Mesendoderm (in vitro differentiated cells): ENCODE measurements at regions not wholly inside any gene's neighbourhood (a gene's known extent, or its start where the extent isn't known, plus 50 kb on each side); places are given as distances from the start of the nearest gene placed in this dataset.

Source experiments
- DNase-seq: peaks from one replicate; pipeline ENCODE4 v3.0.0; 2013
- H2AK5ac ChIP-seq: 2 replicates; pipeline ENCODE4 v1.6.1; 2013; ENCODE audit warnings: low read length, inconsistent platforms
- H2BK120ac ChIP-seq: 2 replicates; pipeline ENCODE4 v1.6.1; 2013; ENCODE audit warnings: low read depth, mild to moderate bottlenecking, low read length, moderate library complexity, mixed read lengths
- H2BK15ac ChIP-seq: replicated peaks from 2 replicates; pipeline ENCODE4 v1.6.1; 2013; ENCODE audit warnings: low read depth, mild to moderate bottlenecking, moderate library complexity
- H2BK5ac ChIP-seq: 2 replicates; pipeline ENCODE4 v1.6.1; 2013; ENCODE audit warnings: low read length, inconsistent platforms
- H3K18ac ChIP-seq: 2 replicates; pipeline ENCODE4 v1.6.1; 2013; ENCODE audit warnings: mild to moderate bottlenecking, low read length, mixed read lengths
- H3K23ac ChIP-seq: one replicate; pipeline ENCODE4 v1.6.1; 2013; ENCODE audit warnings: low read length
- H3K27ac ChIP-seq: 2 replicates; pipeline ENCODE4 v1.5.1; 2013; ENCODE audit warnings: low read depth, mild to moderate bottlenecking, inconsistent platforms, low read length, moderate library complexity
- H3K27me3 ChIP-seq: 2 replicates; pipeline ENCODE4 v1.6.1; 2013; ENCODE audit warnings: low read length, control low read depth, mild to moderate bottlenecking, inconsistent platforms; ENCODE audit not compliant: insufficient read depth, poor library complexity
- H3K36me3 ChIP-seq: 2 replicates; pipeline ENCODE4 v1.6.1; 2013; ENCODE audit warnings: low read length, inconsistent platforms; ENCODE audit not compliant: control insufficient read depth, insufficient read depth
- H3K4ac ChIP-seq: one replicate; pipeline ENCODE4 v1.6.1; 2013; ENCODE audit warnings: low read depth, mild to moderate bottlenecking, low read length, moderate library complexity
- H3K4me1 ChIP-seq: 2 replicates; pipeline ENCODE4 v1.6.1; 2013; ENCODE audit warnings: low read depth, low read length, inconsistent platforms; ENCODE audit not compliant: control insufficient read depth
- H3K4me2 ChIP-seq: 2 replicates; pipeline ENCODE4 v1.6.1; 2013; ENCODE audit warnings: low read length
- H3K4me3 ChIP-seq: 2 replicates; pipeline ENCODE4 v1.5.1; 2013; ENCODE audit warnings: mild to moderate bottlenecking, low read length
- H3K56ac ChIP-seq: one replicate; pipeline ENCODE4 v1.6.1; 2013; ENCODE audit warnings: low read length
- H3K79me1 ChIP-seq: 2 replicates; pipeline ENCODE4 v1.6.1; 2013; ENCODE audit warnings: low read length, inconsistent platforms
- H3K79me2 ChIP-seq: 2 replicates; pipeline ENCODE4 v1.6.1; 2013; ENCODE audit warnings: mild to moderate bottlenecking, low read length; ENCODE audit not compliant: control insufficient read depth, insufficient read depth
- H3K9ac ChIP-seq: 2 replicates; pipeline ENCODE4 v1.6.1; 2013; ENCODE audit warnings: low read length, inconsistent platforms
- H4K5ac ChIP-seq: one replicate; pipeline ENCODE4 v1.6.1; 2013; ENCODE audit warnings: low read length
- H4K8ac ChIP-seq: one replicate; pipeline ENCODE4 v1.6.1; 2013; ENCODE audit warnings: low read depth, mild to moderate bottlenecking, control low read depth, low read length, moderate library complexity
- WGBS: extraction: QIAGEN DNeasy Blood & Tissue Kit; methylation state at CpG from one replicate; pipeline ENCODE4 v1.1.7; 2013; ENCODE audit warnings: low lambda C conversion rate, missing lambda C conversion rate; ENCODE audit not compliant: insufficient coverage; ENCODE audit errors: extremely low coverage; 5-methylcytosine and 5-hydroxymethylcytosine counted together

- no peaks in the 10 kb centered on the region for H3K79me1 ChIP-seq
These were observed 79.1 kb upstream of the GALNT2 start for GRCh38 chr1:229987953-229988352.

GRCh38 chr1:229988534-229988933 lies 78.5 kb upstream of the GALNT2 start:
- H2BK120ac ChIP-seq, result no peak overlapping the region
- no peak overlapping the region for H3K18ac ChIP-seq
- no peaks in the 10 kb centered on the region for H3K79me1 ChIP-seq
- no peak overlapping the region for H4K5ac ChIP-seq
- H3K27ac ChIP-seq, result no peak overlapping the region
- no peak overlapping the region for H3K9ac ChIP-seq
- no peaks in the 10 kb centered on the region for H3K79me2 ChIP-seq
- no peaks in the 10 kb centered on the region for H3K27me3 ChIP-seq
- no peak overlapping the region for H3K4ac ChIP-seq
- no peak overlapping the region for H3K23ac ChIP-seq
- no peak overlapping the region for H3K56ac ChIP-seq
- H4K8ac ChIP-seq, result no peak overlapping the region
- DNase-seq, result no peak
- no peaks in the 10 kb centered on the region for H3K4me1 ChIP-seq
- no peak overlapping the region for H2BK15ac ChIP-seq
- H3K4me2 ChIP-seq, result no peak overlapping the region
- no peak overlapping the region for H3K4me3 ChIP-seq
- H2AK5ac ChIP-seq, result no peak overlapping the region
- no peak overlapping the region for H2BK5ac ChIP-seq
- H3K36me3 ChIP-seq, result no peaks in the 10 kb centered on the region
- WGBS, result no CpG with 5 or more reads among the region's 5 CpGs

More at GRCh38 chr1:229987953-229988352, 79.1 kb upstream of the GALNT2 start:
- no peak overlapping the region for H3K18ac ChIP-seq
- no peak overlapping the region for H3K27ac ChIP-seq
- H4K5ac ChIP-seq, result no peak overlapping the region
- no peak overlapping the region for H2BK5ac ChIP-seq
- no peaks in the 10 kb centered on the region for H3K79me2 ChIP-seq
- no CpG with 5 or more reads among the region's 6 CpGs for WGBS
- no peak overlapping the region for H3K4me3 ChIP-seq
- no peak overlapping the region for H2BK120ac ChIP-seq
- no peaks in the 10 kb centered on the region for H3K4me1 ChIP-seq
- no peak overlapping the region for H2AK5ac ChIP-seq
- H3K4me2 ChIP-seq, result no peak overlapping the region
- H3K9ac ChIP-seq, result no peak overlapping the region
- no peak overlapping the region for H3K23ac ChIP-seq
- no peak overlapping the region for H4K8ac ChIP-seq
- H3K4ac ChIP-seq, result no peak overlapping the region
- no peak for DNase-seq
- no peak overlapping the region for H3K56ac ChIP-seq
- no peaks in the 10 kb centered on the region for H3K27me3 ChIP-seq
- H2BK15ac ChIP-seq, result no peak overlapping the region
- no peaks in the 10 kb centered on the region for H3K36me3 ChIP-seq

GRCh38 chr1:229989591-229990248 lies 77.3 kb upstream of the GALNT2 start:
- Histone ChIP-seq H3K23ac (no peak overlapping the region), H2BK120ac (no peak overlapping the region), H2BK15ac (no peak overlapping the region), H3K27ac (no peak overlapping the region), H3K4me1 (no peaks in the 10 kb centered on the region), H4K8ac (no peak overlapping the region), H3K79me1 (no peaks in the 10 kb centered on the region), H3K36me3 (no peaks in the 10 kb centered on the region), H2BK5ac (no peak overlapping the region), H3K4ac (no peak overlapping the region), H3K18ac (no peak overlapping the region), H4K5ac (no peak overlapping the region), H3K4me3 (no peak overlapping the region), H3K9ac (no peak overlapping the region), H3K56ac (no peak overlapping the region), H3K4me2 (no peak overlapping the region), H2AK5ac (no peak overlapping the region), H3K79me2 (no peaks in the 10 kb centered on the region), H3K27me3 (no peaks in the 10 kb centered on the region)
- WGBS, result no CpG with 5 or more reads among the region's 4 CpGs
- DNase-seq, result no peak

- Histone ChIP-seq H3K18ac (no peak overlapping the region), H3K79me1 (no peaks in the 10 kb centered on the region), H3K4me2 (no peak overlapping the region), H3K9ac (no peak overlapping the region), H3K4me1 (no peaks in the 10 kb centered on the region), H3K79me2 (no peaks in the 10 kb centered on the region), H3K4ac (no peak overlapping the region), H4K8ac (no peak overlapping the region), H3K27me3 (no peaks in the 10 kb centered on the region), H3K56ac (no peak overlapping the region), H2BK5ac (no peak overlapping the region), H3K23ac (no peak overlapping the region), H2BK15ac (no peak overlapping the region), H2BK120ac (no peak overlapping the region), H3K36me3 (no peaks in the 10 kb centered on the region), H3K27ac (no peak overlapping the region), H4K5ac (no peak overlapping the region), H2AK5ac (no peak overlapping the region), H3K4me3 (no peak overlapping the region)
- no peak for DNase-seq
- WGBS, result no CpG with 5 or more reads among the region's 8 CpGs
These were observed 76.7 kb upstream of the GALNT2 start for GRCh38 chr1:229990326-229990725.

- Histone ChIP-seq H2BK15ac (no peak overlapping the region), H3K27ac (no peak overlapping the region), H2BK120ac (no peak overlapping the region), H4K5ac (no peak overlapping the region), H3K79me2 (no peaks in the 10 kb centered on the region), H3K56ac (no peak overlapping the region), H3K79me1 (no peaks in the 10 kb centered on the region), H3K36me3 (no peaks in the 10 kb centered on the region), H3K9ac (no peak overlapping the region), H2AK5ac (no peak overlapping the region), H4K8ac (no peak overlapping the region), H2BK5ac (no peak overlapping the region), H3K23ac (no peak overlapping the region), H3K4me3 (no peak overlapping the region), H3K4me1 (no peaks in the 10 kb centered on the region), H3K18ac (no peak overlapping the region), H3K27me3 (no peaks in the 10 kb centered on the region), H3K4me2 (no peak overlapping the region), H3K4ac (no peak overlapping the region)
- no peak for DNase-seq
- WGBS, result no CpG with 5 or more reads among the region's 8 CpGs
These were observed 75.9 kb upstream of the GALNT2 start for GRCh38 chr1:229991104-229991513.

GRCh38 chr1:229991724-229992333 lies 75.2 kb upstream of the GALNT2 start:
- Histone ChIP-seq H4K5ac (no peak overlapping the region), H3K27me3 (no peaks in the 10 kb centered on the region), H3K4me2 (no peak overlapping the region), H3K27ac (no peak overlapping the region), H3K4ac (no peak overlapping the region), H3K9ac (no peak overlapping the region), H3K4me1 (no peaks in the 10 kb centered on the region), H3K79me1 (no peaks in the 10 kb centered on the region), H2BK5ac (no peak overlapping the region), H3K79me2 (no peaks in the 10 kb centered on the region), H2BK15ac (no peak overlapping the region), H2AK5ac (no peak overlapping the region), H3K36me3 (no peaks in the 10 kb centered on the region), H2BK120ac (no peak overlapping the region), H4K8ac (no peak overlapping the region), H3K23ac (no peak overlapping the region), H3K18ac (no peak overlapping the region), H3K56ac (no peak overlapping the region), H3K4me3 (no peak overlapping the region)
- no peak for DNase-seq
- WGBS, result no CpG with 5 or more reads among the region's 6 CpGs
